ENCODE measurements at regions not wholly inside any gene's neighbourhood (a gene's known extent, or its start where the extent isn't known, plus 50 kb on each side); places are given as distances from the start of the nearest gene placed in this dataset.

GRCh38 chr5:125433457-125433856 lies 687.0 kb upstream of the ZNF608 start:
- H3K36me3 ChIP-seq (replicated peaks in 1 of 2), result no peaks in the 10 kb centered on the region
- H3K4me1 ChIP-seq (replicated peaks in 1 of 2), result no peaks in the 10 kb centered on the region
- H3K4me3 ChIP-seq, result no peak overlapping the region
- H3K9me3 ChIP-seq (replicated peaks in 1 of 3), result no peaks in the 10 kb centered on the region
- intact Hi-C loops (cut with DNase I), result no loop called here
- DNase-seq, result no peak
- H3K27me3 ChIP-seq, result no peaks in the 10 kb centered on the region
- WGBS, 4 donors, result 65 to 73% (median 71%) methylated on average over 2 of the region's 2 CpGs
- no peak for TF ChIP-seq POLR2A (IDR thresholded peaks at IDR 0.05)
- no peak for TF ChIP-seq CTCF (IDR thresholded peaks at IDR 0.05)
- no peak overlapping the region for H3K27ac ChIP-seq

- DNase-seq, result no peak
- H3K9me3 ChIP-seq (replicated peaks in 1 of 3), result peaks cover 0 to 4% (median 0%) of the 10 kb centered on the region in 3 donors
- no peak overlapping the region for H3K27ac ChIP-seq
- no peaks in the 10 kb centered on the region for H3K36me3 ChIP-seq (replicated peaks in 1 of 2)
- intact Hi-C loops (cut with DNase I), result no loop called here
- no peaks in the 10 kb centered on the region for H3K4me1 ChIP-seq (replicated peaks in 1 of 2)
- H3K27me3 ChIP-seq, result no peaks in the 10 kb centered on the region
- no peak overlapping the region for H3K4me3 ChIP-seq
- no peak for TF ChIP-seq POLR2A (IDR thresholded peaks at IDR 0.05)
- TF ChIP-seq CTCF (IDR thresholded peaks at IDR 0.05), result no peak
Measured at GRCh38 chr5:125439243-125439642, 692.8 kb upstream of the ZNF608 start.

GRCh38 chr5:125440905-125441304 lies 694.5 kb upstream of the ZNF608 start:
- no peak overlapping the region for H3K4me3 ChIP-seq
- peaks cover 0 to 4% (median 0%) of the 10 kb centered on the region in 3 donors for H3K9me3 ChIP-seq (replicated peaks in 1 of 3)
- no peak for DNase-seq
- H3K4me1 ChIP-seq (replicated peaks in 1 of 2), result no peaks in the 10 kb centered on the region
- no peak overlapping the region for H3K27ac ChIP-seq
- no peaks in the 10 kb centered on the region for H3K36me3 ChIP-seq (replicated peaks in 1 of 2)
- WGBS, 4 donors, result 71 to 90% (median 85%) methylated on average over 2 to 3 of the region's 3 CpGs
- no peaks in the 10 kb centered on the region for H3K27me3 ChIP-seq
- intact Hi-C loops (cut with DNase I), result no loop called here
- no peak for TF ChIP-seq CTCF (IDR thresholded peaks at IDR 0.05)
- no peak for TF ChIP-seq POLR2A (IDR thresholded peaks at IDR 0.05)

GRCh38 chr5:125446986-125447385 lies 700.5 kb upstream of the ZNF608 start:
- TF ChIP-seq POLR2A (IDR thresholded peaks at IDR 0.05), result no peak
- TF ChIP-seq CTCF (IDR thresholded peaks at IDR 0.05), result no peak
- intact Hi-C loops (cut with DNase I), result no loop called here
- H3K27me3 ChIP-seq, result no peaks in the 10 kb centered on the region
- 76 to 88% (median 83%) methylated on average over 3 of the region's 3 CpGs for WGBS, 4 donors
- H3K36me3 ChIP-seq (replicated peaks in 1 of 2), result no peaks in the 10 kb centered on the region
- peaks cover 0 to 4% (median 0%) of the 10 kb centered on the region in 3 donors for H3K9me3 ChIP-seq (replicated peaks in 1 of 3)
- H3K27ac ChIP-seq, result no peak overlapping the region
- DNase-seq, result no peak
- no peaks in the 10 kb centered on the region for H3K4me1 ChIP-seq (replicated peaks in 1 of 2)
- no peak overlapping the region for H3K4me3 ChIP-seq
